Mucosa of stomach (tissue), 1 donor: ENCODE measurements at regions not wholly inside any gene's neighbourhood (a gene's known extent, or its start where the extent isn't known, plus 50 kb on each side); places are given as distances from the start of the nearest gene placed in this dataset.

Experiments
- H3K27me3 ChIP-seq: one replicate; pipeline ENCODE4 v1.7.0; 2013; ENCODE audit warnings: mild to moderate bottlenecking, low read length; ENCODE audit not compliant: control insufficient read depth, insufficient read depth
- H3K36me3 ChIP-seq: one replicate; pipeline ENCODE4 v1.7.0; 2013; ENCODE audit warnings: low read length; ENCODE audit not compliant: control insufficient read depth, insufficient read depth
- H3K4me1 ChIP-seq: one replicate; pipeline ENCODE4 v1.7.0; 2013; ENCODE audit warnings: mild to moderate bottlenecking, low read length; ENCODE audit not compliant: control insufficient read depth, insufficient read depth
- H3K4me3 ChIP-seq: one replicate; pipeline ENCODE4 v1.7.0; 2013; ENCODE audit warnings: low read length
- H3K9ac ChIP-seq: one replicate; pipeline ENCODE4 v1.7.0; 2013; ENCODE audit warnings: mild to moderate bottlenecking, low read length, moderate library complexity
- H3K9me3 ChIP-seq: one replicate; pipeline ENCODE4 v1.7.0; 2013; ENCODE audit warnings: mild to moderate bottlenecking, low read length, moderate library complexity; ENCODE audit not compliant: control insufficient read depth
- donor health status: Pancreatic carcinoma.

- no peaks in the 10 kb centered on the region for H3K9me3 ChIP-seq
These were observed 407.6 kb downstream of the PREX1 start for GRCh38 chr20:48420176-48420575.

GRCh38 chr20:48419173-48419572 lies 408.6 kb downstream of the PREX1 start:
- Histone ChIP-seq H3K36me3 (no peaks in the 10 kb centered on the region), H3K9me3 (no peaks in the 10 kb centered on the region), H3K4me1 (no peaks in the 10 kb centered on the region), H3K9ac (no peak overlapping the region), H3K27me3 (peaks cover 2% of the 10 kb centered on the region), H3K4me3 (no peak overlapping the region)

More at GRCh38 chr20:48420176-48420575, 407.6 kb downstream of the PREX1 start:
- Histone ChIP-seq H3K36me3 (no peaks in the 10 kb centered on the region), H3K4me1 (no peaks in the 10 kb centered on the region), H3K27me3 (no peaks in the 10 kb centered on the region), H3K9ac (no peak overlapping the region), H3K4me3 (no peak overlapping the region)

- no peak overlapping the region for H3K4me3 ChIP-seq
- H3K9ac ChIP-seq: no peak overlapping the region
- no peaks in the 10 kb centered on the region for H3K36me3 ChIP-seq
- peaks cover 2% of the 10 kb centered on the region for H3K27me3 ChIP-seq
- no peaks in the 10 kb centered on the region for H3K4me1 ChIP-seq
- H3K9me3 ChIP-seq: no peaks in the 10 kb centered on the region
These were observed 411.8 kb downstream of the PREX1 start for GRCh38 chr20:48416002-48416401.

DNA sequence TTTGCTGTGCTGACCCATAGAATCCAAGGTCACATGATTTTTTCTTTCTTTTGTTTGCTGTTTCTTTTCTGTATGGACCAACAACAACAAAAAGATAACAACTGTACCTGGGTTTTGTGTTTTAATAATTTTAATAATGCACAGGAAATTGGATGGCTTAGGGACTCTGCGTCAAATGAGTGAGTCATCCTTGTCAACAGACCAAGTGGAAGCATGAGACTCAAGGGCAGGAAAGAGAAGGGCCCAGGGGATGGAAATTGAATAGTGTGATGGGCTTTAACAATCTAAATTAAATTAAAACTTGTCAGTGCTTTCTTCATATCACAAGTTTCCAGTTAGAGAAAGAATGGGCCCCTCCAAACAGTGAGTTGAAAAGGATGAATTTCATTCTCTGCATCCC lies 413.0 kb downstream of the PREX1 start:
- Histone ChIP-seq H3K27me3 (peaks cover 2% of the 10 kb centered on the region), H3K4me1 (no peaks in the 10 kb centered on the region)

DNA sequence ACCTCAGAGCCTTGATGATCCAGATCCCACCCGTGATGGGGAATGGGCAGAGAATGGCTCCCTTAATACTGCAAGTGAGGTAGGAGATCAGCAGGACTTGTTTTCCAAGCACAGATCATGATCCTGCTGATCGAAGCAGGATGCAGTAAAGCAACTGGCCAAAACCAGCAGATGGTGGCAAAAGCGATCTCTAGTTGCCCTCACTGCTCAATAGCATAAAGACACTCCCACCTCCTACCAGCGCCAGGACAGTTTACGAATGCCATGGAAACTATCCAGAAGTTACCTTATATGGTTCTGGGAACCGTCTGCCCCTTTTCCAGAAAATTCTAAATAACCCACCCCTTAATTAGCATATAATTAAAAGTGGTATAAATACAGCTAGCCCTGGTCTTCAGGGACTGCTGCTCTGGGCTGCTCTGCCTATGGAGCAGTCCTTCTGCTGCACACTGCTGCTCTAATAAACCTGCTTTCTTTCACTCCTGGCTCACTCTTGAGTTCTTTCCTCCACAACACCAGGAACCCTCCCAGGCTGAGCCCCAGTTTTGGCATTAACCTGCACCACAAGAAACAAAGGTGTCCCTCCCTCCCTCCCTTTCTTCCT lies 415.8 kb downstream of the PREX1 start:
- Histone ChIP-seq H3K9me3 (no peaks in the 10 kb centered on the region), H3K4me1 (no peaks in the 10 kb centered on the region), H3K4me3 (no peak overlapping the region), H3K9ac (no peak overlapping the region), H3K27me3 (peaks cover 2% of the 10 kb centered on the region), H3K36me3 (no peaks in the 10 kb centered on the region)

More for the DNA sequence above, 413.0 kb downstream of the PREX1 start:
- H3K9ac ChIP-seq: no peak overlapping the region
- no peaks in the 10 kb centered on the region for H3K36me3 ChIP-seq
- H3K4me3 ChIP-seq: no peak overlapping the region
- H3K9me3 ChIP-seq: no peaks in the 10 kb centered on the region

DNA sequence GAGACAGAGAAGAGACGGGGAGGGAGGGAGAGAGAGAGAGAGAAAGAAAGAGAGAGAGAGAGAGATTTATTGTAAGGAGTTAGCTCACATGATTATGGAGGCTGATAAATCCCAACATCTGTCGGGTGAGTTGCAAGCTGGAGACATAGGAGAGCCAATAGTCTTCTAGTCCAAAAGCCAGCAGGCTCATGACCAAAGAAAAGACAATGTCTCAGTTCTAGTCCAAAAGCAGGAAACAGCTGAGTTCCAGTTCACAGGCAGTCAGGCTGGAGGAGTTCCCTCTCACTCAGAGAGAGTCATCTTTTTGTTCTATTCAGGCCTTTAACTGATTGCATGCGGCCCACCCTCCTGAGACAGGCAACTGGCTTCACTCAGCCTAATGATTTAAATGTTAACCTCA lies 416.6 kb downstream of the PREX1 start:
- H3K9ac ChIP-seq: no peak overlapping the region
- no peak overlapping the region for H3K4me3 ChIP-seq
- H3K4me1 ChIP-seq: no peaks in the 10 kb centered on the region
- H3K36me3 ChIP-seq: no peaks in the 10 kb centered on the region
- H3K9me3 ChIP-seq: no peaks in the 10 kb centered on the region
- peaks cover 2% of the 10 kb centered on the region for H3K27me3 ChIP-seq

DNA sequence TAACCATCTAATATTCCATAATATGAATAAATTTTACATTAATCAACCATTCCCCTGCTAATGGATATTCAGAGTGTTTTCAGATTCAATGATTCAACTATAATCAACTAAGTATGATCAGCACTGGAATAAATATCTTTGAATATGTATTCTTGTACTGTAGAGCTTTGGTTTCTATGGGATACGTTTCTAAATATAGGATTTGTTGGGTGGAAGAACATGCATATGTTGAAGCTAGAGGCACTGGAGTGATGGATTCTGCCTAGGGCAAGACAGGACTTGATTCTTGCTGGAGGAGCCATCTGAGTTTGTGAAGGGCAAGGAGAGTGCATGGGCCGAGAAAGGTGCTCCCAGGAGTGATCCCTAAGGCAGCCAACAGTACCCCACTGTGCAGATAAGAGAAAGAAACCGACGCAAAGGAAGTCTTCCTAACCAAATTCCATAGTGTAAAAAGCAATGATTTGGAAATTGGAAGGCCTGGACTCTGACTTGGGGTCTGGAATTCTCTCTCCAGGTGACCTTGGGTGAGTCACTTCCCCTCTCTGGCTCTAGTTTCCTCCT lies 418.7 kb downstream of the PREX1 start:
- Histone ChIP-seq H3K4me3 (no peak overlapping the region), H3K9ac (no peak overlapping the region), H3K36me3 (no peaks in the 10 kb centered on the region), H3K4me1 (no peaks in the 10 kb centered on the region), H3K27me3 (no peaks in the 10 kb centered on the region), H3K9me3 (no peaks in the 10 kb centered on the region)

GRCh38 chr20:48407710-48408109 lies 420.1 kb downstream of the PREX1 start:
- no peaks in the 10 kb centered on the region for H3K36me3 ChIP-seq
- H3K27me3 ChIP-seq: peaks cover 5% of the 10 kb centered on the region
- H3K4me1 ChIP-seq: no peaks in the 10 kb centered on the region
- no peak overlapping the region for H3K4me3 ChIP-seq
- no peak overlapping the region for H3K9ac ChIP-seq
- H3K9me3 ChIP-seq: no peaks in the 10 kb centered on the region

- no peak overlapping the region for H3K4me3 ChIP-seq
- H3K9ac ChIP-seq: no peak overlapping the region
- no peaks in the 10 kb centered on the region for H3K36me3 ChIP-seq
- H3K27me3 ChIP-seq: peaks cover 5% of the 10 kb centered on the region
- no peaks in the 10 kb centered on the region for H3K4me1 ChIP-seq
- H3K9me3 ChIP-seq: no peaks in the 10 kb centered on the region
These were observed 420.9 kb downstream of the PREX1 start for GRCh38 chr20:48406912-48407340.

DNA sequence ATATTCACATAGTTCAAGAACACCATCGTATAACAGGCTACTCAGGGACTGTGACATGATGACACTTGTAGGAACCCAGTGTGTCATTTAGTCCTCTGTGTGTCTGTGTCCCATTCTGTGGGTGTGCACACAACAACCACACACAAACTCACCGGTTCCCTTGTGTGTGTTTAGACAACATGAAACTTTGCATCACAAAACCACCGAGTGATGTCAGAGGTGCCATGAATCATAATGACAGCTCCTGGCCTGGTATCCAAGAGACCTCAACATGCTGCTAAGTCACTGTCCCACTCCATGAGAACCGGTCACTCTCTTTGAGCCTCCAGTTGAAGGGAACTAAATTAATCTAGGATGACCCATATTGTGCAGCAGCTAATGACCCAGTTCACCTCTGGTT lies 421.3 kb downstream of the PREX1 start:
- Histone ChIP-seq H3K9ac (no peak overlapping the region), H3K4me3 (no peak overlapping the region), H3K27me3 (peaks cover 8% of the 10 kb centered on the region)

GRCh38 chr20:48405909-48406308 lies 421.9 kb downstream of the PREX1 start:
- Histone ChIP-seq H3K4me1 (no peaks in the 10 kb centered on the region), H3K4me3 (no peak overlapping the region), H3K9ac (no peak overlapping the region), H3K9me3 (no peaks in the 10 kb centered on the region), H3K27me3 (peaks cover 11% of the 10 kb centered on the region), H3K36me3 (no peaks in the 10 kb centered on the region)

More for the DNA sequence above, 421.3 kb downstream of the PREX1 start:
- Histone ChIP-seq H3K36me3 (no peaks in the 10 kb centered on the region), H3K9me3 (no peaks in the 10 kb centered on the region), H3K4me1 (no peaks in the 10 kb centered on the region)

GRCh38 chr20:48404598-48404997 lies 423.2 kb downstream of the PREX1 start:
- H3K9me3 ChIP-seq: no peaks in the 10 kb centered on the region
- no peaks in the 10 kb centered on the region for H3K36me3 ChIP-seq
- H3K4me3 ChIP-seq: no peak overlapping the region
- H3K27me3 ChIP-seq: peaks cover 11% of the 10 kb centered on the region
- no peak overlapping the region for H3K9ac ChIP-seq
- no peaks in the 10 kb centered on the region for H3K4me1 ChIP-seq
